Stimulated activated CD8-positive, alpha-beta memory T cell treated with anti-CD3 and anti-CD28 coated beads, Interleukin-7, amount 100 ng/mL, for 48 hours (primary cell): ENCODE measurements at regions not wholly inside any gene's neighbourhood (a gene's known extent, or its start where the extent isn't known, plus 50 kb on each side); places are given as distances from the start of the nearest gene placed in this dataset.
"Not testable (repeated sequence)": the region's sequence is repeated elsewhere in the genome, so short reads cannot be mapped to it uniquely, and the experiment has no call there.

Experiments
- DNase-seq, 2 donors: peaks; one replicate each; pipeline ENCODE4 v3.0.0-alpha.2; 2020; ENCODE audit warnings: low read depth in 1 of 2; ENCODE audit errors: extremely low read depth in 1 of 2

DNA sequence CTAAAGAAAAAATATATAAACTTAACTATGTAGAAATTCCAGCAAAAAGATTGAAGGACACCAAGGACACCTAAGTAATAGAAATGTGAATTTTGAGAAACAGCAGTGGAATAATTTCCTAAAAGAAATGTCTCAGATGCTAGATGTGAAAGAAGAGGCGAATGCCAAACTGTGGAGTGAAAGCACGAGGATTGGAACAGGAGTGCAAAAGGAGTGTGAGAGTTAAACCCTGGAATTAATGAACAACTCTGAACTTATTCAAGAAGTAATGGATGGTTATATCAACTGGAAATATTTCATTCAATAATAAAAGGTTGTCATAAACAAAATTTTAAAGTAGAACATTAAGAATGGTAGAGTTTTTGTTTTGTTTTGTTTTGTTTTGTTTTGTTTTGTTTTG lies 78.5 kb upstream of the SGIP1 start:
- no peak for DNase-seq

GRCh38 chr1:66460776-66461175 lies 73.2 kb upstream of the SGIP1 start:
- no peak for DNase-seq

GRCh38 chr1:66462313-66462712 lies 71.6 kb upstream of the SGIP1 start:
- no peak for DNase-seq

GRCh38 chr1:66464351-66464750 lies 69.6 kb upstream of the SGIP1 start:
- DNase-seq = no peak

DNA sequence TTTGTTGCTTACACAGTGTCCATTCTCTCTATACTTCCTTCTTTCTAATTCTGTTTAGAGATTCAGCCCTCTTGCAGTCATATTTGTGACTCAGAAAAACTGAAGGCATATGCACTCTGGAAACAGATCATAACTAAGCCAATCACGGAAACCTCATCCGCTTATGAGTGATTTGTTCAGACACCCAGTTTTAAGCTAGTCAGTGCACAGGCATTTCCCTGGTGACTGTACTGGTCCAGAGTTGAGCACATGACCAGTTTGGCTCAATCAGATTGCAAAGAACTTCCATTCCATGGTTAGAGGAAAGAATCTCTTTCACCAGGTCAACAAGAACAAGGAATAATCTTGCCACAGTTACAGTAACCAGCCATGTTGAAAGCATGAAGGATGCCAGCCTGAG lies 69.2 kb upstream of the SGIP1 start:
- DNase-seq = no peak

- not testable (repeated sequence) for DNase-seq
Observed at GRCh38 chr1:66466695-66467094, 67.3 kb upstream of the SGIP1 start.

GRCh38 chr1:66468722-66469121 lies 65.2 kb upstream of the SGIP1 start:
- no peak for DNase-seq

- no peak for DNase-seq
Observed at GRCh38 chr1:66475940-66476339, 58.0 kb upstream of the SGIP1 start.

DNA sequence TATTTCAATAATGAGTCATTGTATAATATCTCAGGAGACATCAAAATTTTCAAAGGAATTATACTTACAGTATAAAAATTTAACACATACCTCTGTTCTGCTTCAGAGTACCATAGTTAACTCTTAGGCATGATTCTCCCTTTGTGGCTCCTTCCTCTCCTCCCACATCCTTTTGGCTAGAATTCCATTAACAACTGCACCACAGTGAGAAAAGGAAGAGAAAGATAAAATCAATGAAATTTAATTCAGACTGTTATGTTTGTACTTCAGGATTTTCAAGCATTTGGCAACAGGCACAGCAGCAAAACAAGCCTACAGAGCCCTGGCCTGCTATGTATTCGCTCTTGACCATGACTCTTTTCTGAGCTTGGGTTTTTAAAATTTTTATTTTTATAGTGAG lies 57.2 kb upstream of the SGIP1 start:
- no peak for DNase-seq

DNA sequence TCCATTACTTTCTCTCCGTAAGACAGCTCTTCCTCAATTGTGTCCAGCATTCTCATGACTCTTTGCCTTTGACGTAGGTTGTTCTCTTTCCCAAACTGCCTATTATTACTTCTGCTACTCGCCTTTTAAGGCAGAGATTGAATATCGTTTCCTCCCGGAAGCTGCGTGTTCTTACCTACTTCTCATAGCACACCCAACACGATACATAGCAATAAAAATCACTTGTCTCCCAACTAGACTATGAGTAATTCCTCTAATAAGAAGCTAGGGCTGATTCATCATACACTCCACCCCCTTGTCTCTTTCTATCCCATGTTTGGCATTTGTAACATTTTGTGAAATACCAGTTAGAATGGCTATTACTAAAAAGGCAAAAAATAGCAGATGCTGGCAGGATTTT lies 55.8 kb upstream of the SGIP1 start:
- no peak for DNase-seq

GRCh38 chr1:66480162-66480561 lies 53.8 kb upstream of the SGIP1 start:
- no peak for DNase-seq

DNA sequence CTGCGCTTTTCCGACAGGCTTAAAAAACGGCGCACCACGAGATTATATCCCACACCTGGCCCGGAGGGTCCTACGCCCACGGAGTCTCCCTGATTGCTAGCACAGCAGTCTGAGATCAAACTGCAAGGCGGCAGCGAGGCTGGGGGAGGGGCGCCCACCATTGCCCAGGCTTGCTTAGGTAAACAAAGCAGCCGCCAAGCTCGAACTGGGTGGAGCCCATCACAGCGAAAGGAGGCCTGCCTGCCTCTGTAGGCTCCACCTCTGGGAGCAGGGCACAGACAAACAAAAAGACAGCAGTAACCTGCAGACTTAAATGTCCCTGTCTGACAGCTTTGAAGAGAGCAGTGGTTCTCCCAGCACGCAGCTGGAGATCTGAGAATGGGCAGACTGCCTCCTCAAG lies 52.7 kb upstream of the SGIP1 start:
- DNase-seq = not testable (repeated sequence)
